Jurkat, Clone E6-1 (cell line): ENCODE measurements at regions not wholly inside any gene's neighbourhood (a gene's known extent, or its start where the extent isn't known, plus 50 kb on each side); places are given as distances from the start of the nearest gene placed in this dataset.

Experiments
- DNase-seq: peaks from one replicate; pipeline ENCODE4 v3.0.0-alpha.2; 2011; ENCODE audit warnings: low read depth, low spot score
- H3K4me3 ChIP-seq: 2 replicates; pipeline ENCODE4 v1.5.1; 2011; ENCODE audit warnings: mild to moderate bottlenecking, low read length, control low read depth, moderate library complexity

GRCh38 chr6:81495999-81496398, 256.5 kb downstream of the TENT5A start:
- no peak for DNase-seq
- H3K4me3 ChIP-seq, result no peak overlapping the region

GRCh38 chr6:81491454-81492101, 260.9 kb downstream of the TENT5A start:
- no peak for DNase-seq
- no peak overlapping the region for H3K4me3 ChIP-seq

- DNase-seq, result no peak
- no peak overlapping the region for H3K4me3 ChIP-seq
Observed at GRCh38 chr6:81487489-81487888, 265.0 kb downstream of the TENT5A start.

- DNase-seq, result no peak
- no peak overlapping the region for H3K4me3 ChIP-seq
Observed at GRCh38 chr6:81486234-81486633, 266.2 kb downstream of the TENT5A start.

GRCh38 chr6:81485395-81485794, 267.1 kb downstream of the TENT5A start:
- H3K4me3 ChIP-seq, result no peak overlapping the region
- no peak for DNase-seq

GRCh38 chr6:81484251-81484650, 268.2 kb downstream of the TENT5A start:
- DNase-seq, result no peak
- no peak overlapping the region for H3K4me3 ChIP-seq

- no peak for DNase-seq
- H3K4me3 ChIP-seq, result no peak overlapping the region
Observed at GRCh38 chr6:81480139-81480538, 272.3 kb downstream of the TENT5A start.

- H3K4me3 ChIP-seq, result no peak overlapping the region
- no peak for DNase-seq
Observed at GRCh38 chr6:81476881-81477280, 275.6 kb downstream of the TENT5A start.

- DNase-seq, result no peak
- H3K4me3 ChIP-seq, result no peak overlapping the region
Observed at GRCh38 chr6:81475646-81476045, 276.8 kb downstream of the TENT5A start.

- DNase-seq, result no peak
- H3K4me3 ChIP-seq, result no peak overlapping the region
Observed at GRCh38 chr6:81465859-81466258, 286.6 kb downstream of the TENT5A start.

- DNase-seq, result no peak
- no peak overlapping the region for H3K4me3 ChIP-seq
Observed at GRCh38 chr6:81456416-81456815, 296.1 kb downstream of the TENT5A start.

- no peak overlapping the region for H3K4me3 ChIP-seq
- DNase-seq, result no peak
Observed at GRCh38 chr6:81455641-81456040, 296.8 kb downstream of the TENT5A start.

GRCh38 chr6:81451787-81452186, 300.7 kb downstream of the TENT5A start:
- no peak overlapping the region for H3K4me3 ChIP-seq
- DNase-seq, result no peak

- H3K4me3 ChIP-seq, result no peak overlapping the region
- DNase-seq, result no peak
Observed at GRCh38 chr6:81450180-81450579, 302.3 kb downstream of the TENT5A start.

GRCh38 chr6:81446509-81446908, 306.0 kb downstream of the TENT5A start:
- no peak for DNase-seq
- no peak overlapping the region for H3K4me3 ChIP-seq

GRCh38 chr6:81439417-81439816, 313.1 kb downstream of the TENT5A start:
- H3K4me3 ChIP-seq, result no peak overlapping the region
- no peak for DNase-seq

- no peak overlapping the region for H3K4me3 ChIP-seq
- no peak for DNase-seq
Observed at GRCh38 chr6:81436990-81437389, 315.5 kb downstream of the TENT5A start.

GRCh38 chr6:81413306-81413705, 339.2 kb downstream of the TENT5A start:
- H3K4me3 ChIP-seq, result no peak overlapping the region
- no peak for DNase-seq

GRCh38 chr6:81401970-81402690, 350.4 kb downstream of the TENT5A start:
- H3K4me3 ChIP-seq, result no peak overlapping the region
- DNase-seq, result no peak

GRCh38 chr6:81396916-81397315, 355.6 kb downstream of the TENT5A start:
- no peak overlapping the region for H3K4me3 ChIP-seq
- no peak for DNase-seq

GRCh38 chr6:81387163-81387562, 365.3 kb downstream of the TENT5A start:
- H3K4me3 ChIP-seq, result no peak overlapping the region
- no peak for DNase-seq
